ENCODE measurements at regions not wholly inside any gene's neighbourhood (a gene's known extent, or its start where the extent isn't known, plus 50 kb on each side); places are given as distances from the start of the nearest gene placed in this dataset.

GRCh38 chr4:72709475-72709874 lies 140.5 kb upstream of the ADAMTS3 start:
- TF ChIP-seq, protein P1, sequence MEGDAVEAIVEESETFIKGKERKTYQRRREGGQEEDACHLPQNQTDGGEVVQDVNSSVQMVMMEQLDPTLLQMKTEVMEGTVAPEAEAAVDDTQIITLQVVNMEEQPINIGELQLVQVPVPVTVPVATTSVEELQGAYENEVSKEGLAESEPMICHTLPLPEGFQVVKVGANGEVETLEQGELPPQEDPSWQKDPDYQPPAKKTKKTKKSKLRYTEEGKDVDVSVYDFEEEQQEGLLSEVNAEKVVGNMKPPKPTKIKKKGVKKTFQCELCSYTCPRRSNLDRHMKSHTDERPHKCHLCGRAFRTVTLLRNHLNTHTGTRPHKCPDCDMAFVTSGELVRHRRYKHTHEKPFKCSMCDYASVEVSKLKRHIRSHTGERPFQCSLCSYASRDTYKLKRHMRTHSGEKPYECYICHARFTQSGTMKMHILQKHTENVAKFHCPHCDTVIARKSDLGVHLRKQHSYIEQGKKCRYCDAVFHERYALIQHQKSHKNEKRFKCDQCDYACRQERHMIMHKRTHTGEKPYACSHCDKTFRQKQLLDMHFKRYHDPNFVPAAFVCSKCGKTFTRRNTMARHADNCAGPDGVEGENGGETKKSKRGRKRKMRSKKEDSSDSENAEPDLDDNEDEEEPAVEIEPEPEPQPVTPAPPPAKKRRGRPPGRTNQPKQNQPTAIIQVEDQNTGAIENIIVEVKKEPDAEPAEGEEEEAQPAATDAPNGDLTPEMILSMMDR (IDR thresholded peaks at IDR 0.05; ENCODE audit: low read depth, low read length, missing input control), result no peak
- TF ChIP-seq REST (IDR thresholded peaks at IDR 0.05) (no peak), GABPA (IDR thresholded peaks at IDR 0.05 in 1 of 2, conservative IDR thresholded peaks at IDR 0.05 in 1 of 2) (no peak), SP1 (IDR thresholded peaks at IDR 0.05) (no peak), TAF1 (conservative IDR thresholded peaks at IDR 0.05) (no peak), RAD21 (IDR thresholded peaks at IDR 0.05) (no peak), FOXA2 (IDR thresholded peaks at IDR 0.05) (no peak), HNF4G (IDR thresholded peaks at IDR 0.05) (no peak), FOXA1 (IDR thresholded peaks at IDR 0.05) (no peak)
- TF ChIP-seq, protein P2, sequence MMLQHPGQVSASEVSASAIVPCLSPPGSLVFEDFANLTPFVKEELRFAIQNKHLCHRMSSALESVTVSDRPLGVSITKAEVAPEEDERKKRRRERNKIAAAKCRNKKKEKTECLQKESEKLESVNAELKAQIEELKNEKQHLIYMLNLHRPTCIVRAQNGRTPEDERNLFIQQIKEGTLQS (IDR thresholded peaks at IDR 0.05), result no peak
- TF ChIP-seq, protein P3, sequence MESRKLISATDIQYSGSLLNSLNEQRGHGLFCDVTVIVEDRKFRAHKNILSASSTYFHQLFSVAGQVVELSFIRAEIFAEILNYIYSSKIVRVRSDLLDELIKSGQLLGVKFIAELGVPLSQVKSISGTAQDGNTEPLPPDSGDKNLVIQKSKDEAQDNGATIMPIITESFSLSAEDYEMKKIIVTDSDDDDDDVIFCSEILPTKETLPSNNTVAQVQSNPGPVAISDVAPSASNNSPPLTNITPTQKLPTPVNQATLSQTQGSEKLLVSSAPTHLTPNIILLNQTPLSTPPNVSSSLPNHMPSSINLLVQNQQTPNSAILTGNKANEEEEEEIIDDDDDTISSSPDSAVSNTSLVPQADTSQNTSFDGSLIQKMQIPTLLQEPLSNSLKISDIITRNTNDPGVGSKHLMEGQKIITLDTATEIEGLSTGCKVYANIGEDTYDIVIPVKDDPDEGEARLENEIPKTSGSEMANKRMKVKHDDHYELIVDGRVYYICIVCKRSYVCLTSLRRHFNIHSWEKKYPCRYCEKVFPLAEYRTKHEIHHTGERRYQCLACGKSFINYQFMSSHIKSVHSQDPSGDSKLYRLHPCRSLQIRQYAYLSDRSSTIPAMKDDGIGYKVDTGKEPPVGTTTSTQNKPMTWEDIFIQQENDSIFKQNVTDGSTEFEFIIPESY (IDR thresholded peaks at IDR 0.05), result no peak
